ENCODE measurements at regions not wholly inside any gene's neighbourhood (a gene's known extent, or its start where the extent isn't known, plus 50 kb on each side); places are given as distances from the start of the nearest gene placed in this dataset.

- TF ChIP-seq POLR2A (IDR thresholded peaks at IDR 0.05) (no peak), CTCF (IDR thresholded peaks at IDR 0.05) (no peak)
Measured at GRCh38 chr5:157978061-157978460, 119.1 kb upstream of the CLINT1 start.

All from adrenal gland (tissue), 5 donors.